HG03103 (cell line): ENCODE measurements at regions not wholly inside any gene's neighbourhood (a gene's known extent, or its start where the extent isn't known, plus 50 kb on each side); places are given as distances from the start of the nearest gene placed in this dataset.

Experiments
- ATAC-seq: cut with Tn5 transposase; IDR thresholded peaks from one replicate; pipeline ENCODE4 v1.9.1; 2021; ENCODE audit warnings: low read depth; ENCODE audit not compliant: unreplicated experiment

GRCh38 chr21:35100349-35100811, 51.3 kb upstream of the RUNX1 start:
- ATAC-seq: no peak

GRCh38 chr21:35099310-35099709, 50.2 kb upstream of the RUNX1 start:
- ATAC-seq: no peak
